Gastroesophageal sphincter (tissue), 4 donors: ENCODE measurements at regions not wholly inside any gene's neighbourhood (a gene's known extent, or its start where the extent isn't known, plus 50 kb on each side); places are given as distances from the start of the nearest gene placed in this dataset.
A peak's percentile ranks its signal among the peaks of the same experiment; 100 is the strongest.

Experiments
- ATAC-seq: fragments of 150-250 bp; one replicate; pipeline ENCODE4 v1.9.1; 2016; ENCODE audit warnings: mild to moderate bottlenecking, moderate library complexity
- H3K27ac ChIP-seq, 4 donors: fragments of 200-600 bp; sonication (generic) in 3 of 4; 1 replicate in 3 of 4; 2 replicates in 1 of 4; pipeline ENCODE4 v1.5.1; 2016 to 2019
- H3K27me3 ChIP-seq: fragments of 200-600 bp; sonication (generic); one replicate; pipeline ENCODE4 v1.5.1; 2019
- H3K36me3 ChIP-seq, 2 donors: fragments of 200-600 bp; sonication (generic); one replicate each; pipeline ENCODE4 v1.5.1; 2019; ENCODE audit warnings: control low read depth in 1 of 2
- H3K4me1 ChIP-seq, 3 donors: fragments of 200-600 bp; sonication (generic); 1 replicate in 2 of 3; 2 replicates in 1 of 3; pipeline ENCODE4 v1.5.1; 2016 to 2019; ENCODE audit warnings: control low read depth in 2 of 3
- H3K4me3 ChIP-seq, 2 donors: fragments of 200-600 bp; sonication (generic); one replicate each; pipeline ENCODE4 v1.5.1; 2019; ENCODE audit warnings: mild to moderate bottlenecking in 1 of 2, moderate library complexity in 1 of 2
- H3K9me3 ChIP-seq, 3 donors: fragments of 200-600 bp; sonication (generic); one replicate each; pipeline ENCODE4 v1.5.1; 2017 to 2019; ENCODE audit warnings: control low read depth in 2 of 3
- EP300 ChIP-seq: sonication (generic); formaldehyde crosslinking; IDR thresholded peaks from one replicate; pipeline ENCODE4 v1.6.1; 2017; ENCODE audit warnings: antibody characterized with exemption, mild to moderate bottlenecking
- POLR2A ChIP-seq, 2 donors: fragments of 450-650 bp; IDR thresholded peaks; one replicate each; pipeline ENCODE4 v1.6.1; 2017; ENCODE audit warnings: antibody characterized with exemption in 2 of 2, mild to moderate bottlenecking in 2 of 2, moderate library complexity in 1 of 2
- POLR2AphosphoS5 ChIP-seq: sonication (generic); formaldehyde crosslinking; IDR thresholded peaks from one replicate; pipeline ENCODE4 v1.6.1; 2017; ENCODE audit warnings: antibody characterized with exemption
- WGBS, 2 donors: methylation state at CpG; one replicate each; pipeline ENCODE4 v1.1.5; 2018; ENCODE audit warnings: low coverage in 1 of 2; 5-methylcytosine and 5-hydroxymethylcytosine counted together
- TF ChIP-seq, protein P1 (sequence below), 4 experiments: fragments of 200-600 bp in 2 of 4; fragments of 450-650 bp in 2 of 4; sonication (generic) in 1 of 4; IDR thresholded peaks; one replicate each; pipeline ENCODE4 v1.5.1; 2017 to 2019; ENCODE audit warnings: antibody characterized with exemption in 4 of 4, mild to moderate bottlenecking in 2 of 4, moderate library complexity in 2 of 4

DNA sequence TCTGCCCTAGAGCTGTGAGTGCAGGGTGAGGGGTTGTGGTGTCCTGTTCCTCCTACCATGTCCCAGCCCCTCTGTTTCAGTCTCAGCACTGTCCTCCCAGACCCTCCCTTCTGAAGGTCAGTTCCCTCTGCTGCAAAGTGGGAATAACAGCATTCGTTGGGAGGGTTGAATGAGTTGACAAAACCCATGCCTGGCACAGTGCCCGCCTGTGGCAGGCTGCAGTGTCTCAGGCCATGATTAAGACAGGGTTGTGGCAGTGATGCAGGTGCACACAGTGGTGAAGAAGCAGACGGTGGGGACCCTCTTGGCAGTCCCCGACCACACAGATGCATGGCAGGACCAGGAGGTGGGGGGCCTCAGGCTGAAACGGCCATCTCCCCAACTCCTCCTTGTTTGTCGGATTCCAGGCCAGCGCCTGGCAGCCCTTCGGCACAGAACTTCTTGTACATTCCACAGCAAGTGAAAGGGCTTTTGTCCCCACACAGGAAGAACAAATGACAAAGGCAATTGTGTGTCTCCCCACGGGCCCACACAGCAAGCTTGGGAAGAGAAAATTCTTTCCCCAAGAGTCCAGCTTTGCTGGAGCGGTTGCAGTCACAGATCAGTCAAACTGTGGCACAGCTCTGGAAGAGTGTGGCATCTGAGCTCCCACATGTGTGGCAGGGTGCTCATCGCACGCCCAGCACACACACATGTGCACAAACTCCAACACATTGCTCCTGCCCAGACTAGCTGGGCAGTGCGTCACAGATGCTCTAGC, 58.1 kb upstream of the EPCAM start:
- H3K27ac ChIP-seq: peak overlapping the region in 3 of 4 donors; percentile 64 to 69 (median 65)
- no peak overlapping the region for H3K4me3 ChIP-seq
- H3K4me1 ChIP-seq: peaks cover 0 to 33% (median 19%) of the 10 kb centered on the region in 3 donors
- H3K9me3 ChIP-seq: no peaks in the 10 kb centered on the region
- H3K36me3 ChIP-seq: no peaks in the 10 kb centered on the region
- 45% methylated on average over 4 of the region's 13 CpGs; no CpG with 5 or more reads in 1 of the 2 donors for WGBS, 2 donors
- ATAC-seq: peak; percentile 47
- H3K27me3 ChIP-seq: no peaks in the 10 kb centered on the region
- TF ChIP-seq EP300: no peak
- peak; percentile 55 for TF ChIP-seq POLR2AphosphoS5

DNA sequence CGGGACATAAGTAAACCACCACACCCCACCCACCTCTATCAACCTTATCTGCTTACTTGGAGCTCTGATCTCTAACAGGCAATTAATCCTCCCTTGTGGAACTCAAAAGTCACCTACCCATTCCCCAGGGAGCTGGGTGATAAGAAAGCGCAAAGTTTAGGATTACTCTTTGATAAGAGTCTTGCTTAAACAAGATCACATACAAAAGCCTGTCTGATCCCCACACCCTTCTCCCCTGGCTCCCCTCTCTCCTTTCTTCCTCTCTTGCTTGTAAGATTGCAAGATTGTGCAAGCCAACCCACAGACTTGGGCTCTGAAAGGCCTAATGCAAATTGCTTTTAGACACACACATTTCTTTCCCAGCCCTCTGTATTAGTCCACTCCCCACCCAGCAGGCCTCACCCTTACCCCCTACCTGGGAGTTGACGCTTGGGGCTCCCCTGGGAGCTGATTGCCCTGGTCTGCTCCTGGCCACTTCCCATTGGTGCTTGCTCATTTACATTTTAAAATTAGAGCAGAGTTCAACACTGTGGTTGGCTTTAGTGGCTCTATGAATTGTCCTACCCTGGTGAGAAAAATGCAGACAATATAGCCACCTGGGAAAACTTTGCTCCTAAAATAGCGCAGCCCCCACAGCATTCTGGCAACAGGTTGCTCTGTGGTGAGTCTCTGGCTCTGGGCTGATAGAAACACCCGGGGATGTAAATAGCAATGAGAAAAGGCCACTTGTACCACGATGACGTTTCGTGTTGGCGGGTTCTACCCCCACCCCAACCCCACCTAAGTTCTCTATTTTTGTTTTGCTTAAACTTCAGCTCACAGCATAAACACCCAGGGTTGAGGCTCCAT, 58.9 kb upstream of the EPCAM start:
- no peaks in the 10 kb centered on the region for H3K27me3 ChIP-seq
- peaks cover 0 to 33% (median 19%) of the 10 kb centered on the region in 3 donors for H3K4me1 ChIP-seq
- peak overlapping the region in 1 of 2 donors; percentile 3 for H3K4me3 ChIP-seq
- ATAC-seq: no peak
- H3K27ac ChIP-seq: peak overlapping the region; percentile 13 to 69 (median 64)
- TF ChIP-seq POLR2A (IDR thresholded peaks at IDR 0.05): no peak
- H3K9me3 ChIP-seq: no peaks in the 10 kb centered on the region
- no peaks in the 10 kb centered on the region for H3K36me3 ChIP-seq
- 52 to 54% methylated on average over 7 to 8 of the region's 9 CpGs for WGBS, 2 donors

DNA sequence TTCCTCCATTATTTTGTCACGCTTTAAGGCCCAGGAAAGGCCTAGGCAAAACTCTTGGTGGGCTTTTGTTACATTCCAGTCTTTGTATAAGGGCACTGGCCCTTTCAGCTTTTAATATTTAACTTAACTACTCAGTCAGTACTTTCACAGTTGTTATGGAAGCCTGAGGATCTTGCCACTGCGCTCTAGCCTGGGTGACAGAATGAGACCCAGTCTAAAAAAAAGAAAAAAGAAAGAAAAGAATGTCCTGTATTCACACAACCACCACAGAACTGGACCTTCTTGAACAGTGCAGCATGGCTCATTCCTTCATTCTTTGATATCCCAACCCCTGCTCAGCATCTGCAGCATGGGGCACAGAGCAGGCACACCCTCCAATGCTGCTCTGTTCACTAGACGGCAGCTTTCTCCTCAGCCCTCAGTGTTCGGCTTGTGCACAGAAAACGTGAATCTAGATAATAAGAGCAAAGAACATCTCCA, 59.6 kb upstream of the EPCAM start:
- H3K4me3 ChIP-seq: peak overlapping the region in 1 of 2 donors; percentile 3
- 76 to 88% methylated on average over 5 of the region's 5 CpGs for WGBS, 2 donors
- ATAC-seq: no peak

DNA sequence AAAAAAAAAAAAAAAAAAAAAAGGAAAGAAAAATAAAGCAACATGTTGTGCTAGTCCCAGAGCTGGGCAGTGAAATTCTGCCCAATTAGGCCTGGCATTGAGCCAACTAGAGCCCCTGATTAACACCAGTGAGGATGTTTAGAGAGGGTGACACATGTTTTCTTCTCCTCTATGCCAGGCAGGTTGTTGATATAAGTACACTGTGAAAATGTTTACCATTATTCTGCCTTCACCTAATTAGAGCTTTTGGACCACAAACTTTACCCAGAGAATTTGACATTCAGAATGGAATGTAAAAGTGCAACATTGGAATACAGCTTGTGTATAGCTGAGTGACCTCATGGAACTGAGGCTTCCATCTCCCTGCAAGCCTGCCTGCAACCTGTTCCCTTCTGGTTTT, 62.0 kb upstream of the EPCAM start:
- Histone ChIP-seq H3K4me3 (no peak overlapping the region), H3K36me3 (no peaks in the 10 kb centered on the region), H3K27me3 (no peaks in the 10 kb centered on the region), H3K4me1 (peaks cover 0 to 48% (median 19%) of the 10 kb centered on the region in 3 donors), H3K27ac (peak overlapping the region in 2 of 4 donors; percentile 24 to 40), H3K9me3 (no peaks in the 10 kb centered on the region)
- ATAC-seq: peak; percentile 37
- TF ChIP-seq EP300 (no peak), POLR2AphosphoS5 (peak; percentile 87), POLR2A (IDR thresholded peaks at IDR 0.05) (no peak)
- TF ChIP-seq, protein P1, sequence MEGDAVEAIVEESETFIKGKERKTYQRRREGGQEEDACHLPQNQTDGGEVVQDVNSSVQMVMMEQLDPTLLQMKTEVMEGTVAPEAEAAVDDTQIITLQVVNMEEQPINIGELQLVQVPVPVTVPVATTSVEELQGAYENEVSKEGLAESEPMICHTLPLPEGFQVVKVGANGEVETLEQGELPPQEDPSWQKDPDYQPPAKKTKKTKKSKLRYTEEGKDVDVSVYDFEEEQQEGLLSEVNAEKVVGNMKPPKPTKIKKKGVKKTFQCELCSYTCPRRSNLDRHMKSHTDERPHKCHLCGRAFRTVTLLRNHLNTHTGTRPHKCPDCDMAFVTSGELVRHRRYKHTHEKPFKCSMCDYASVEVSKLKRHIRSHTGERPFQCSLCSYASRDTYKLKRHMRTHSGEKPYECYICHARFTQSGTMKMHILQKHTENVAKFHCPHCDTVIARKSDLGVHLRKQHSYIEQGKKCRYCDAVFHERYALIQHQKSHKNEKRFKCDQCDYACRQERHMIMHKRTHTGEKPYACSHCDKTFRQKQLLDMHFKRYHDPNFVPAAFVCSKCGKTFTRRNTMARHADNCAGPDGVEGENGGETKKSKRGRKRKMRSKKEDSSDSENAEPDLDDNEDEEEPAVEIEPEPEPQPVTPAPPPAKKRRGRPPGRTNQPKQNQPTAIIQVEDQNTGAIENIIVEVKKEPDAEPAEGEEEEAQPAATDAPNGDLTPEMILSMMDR (IDR thresholded peaks at IDR 0.05): no peak

More for the DNA sequence above, 59.6 kb upstream of the EPCAM start:
- Histone ChIP-seq H3K9me3 (no peaks in the 10 kb centered on the region), H3K4me1 (peaks cover 0 to 33% (median 19%) of the 10 kb centered on the region in 3 donors), H3K27me3 (no peaks in the 10 kb centered on the region), H3K27ac (peak overlapping the region in 3 of 4 donors; percentile 64 to 69 (median 65)), H3K36me3 (no peaks in the 10 kb centered on the region)
- no peak for TF ChIP-seq EP300
- TF ChIP-seq, protein P1 (IDR thresholded peaks at IDR 0.05): no peak
- no peak for TF ChIP-seq POLR2A (IDR thresholded peaks at IDR 0.05)
- no peak for TF ChIP-seq POLR2AphosphoS5

DNA sequence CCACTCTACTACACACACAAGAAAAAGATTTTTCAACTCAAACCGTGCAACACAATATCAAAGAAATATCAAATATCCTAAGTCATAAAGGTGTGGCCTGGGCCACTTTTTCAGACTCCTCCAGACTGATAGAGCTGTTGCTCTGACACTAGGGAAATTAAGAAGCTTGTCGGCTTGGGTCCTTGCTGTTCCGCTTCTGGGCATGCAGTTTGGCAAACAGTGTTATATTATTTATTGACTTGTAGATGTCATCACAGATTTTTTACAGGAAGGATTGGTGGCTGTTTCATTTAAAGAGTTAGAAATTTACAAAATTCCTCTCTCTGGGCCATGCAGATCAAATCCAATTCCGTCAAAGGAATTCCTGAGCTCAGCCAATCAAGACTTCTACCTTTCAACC, 64.5 kb upstream of the EPCAM start:
- H3K4me3 ChIP-seq: no peak overlapping the region
- 64% methylated on average over 3 to 4 of the region's 4 CpGs for WGBS, 2 donors
- no peaks in the 10 kb centered on the region for H3K9me3 ChIP-seq
- no peaks in the 10 kb centered on the region for H3K36me3 ChIP-seq
- peaks cover 0 to 36% (median 6%) of the 10 kb centered on the region in 3 donors for H3K4me1 ChIP-seq
- H3K27me3 ChIP-seq: no peaks in the 10 kb centered on the region
- TF ChIP-seq EP300 (no peak), POLR2A (IDR thresholded peaks at IDR 0.05) (no peak), POLR2AphosphoS5 (no peak)
- TF ChIP-seq, protein P1 (IDR thresholded peaks at IDR 0.05): no peak
- no peak for ATAC-seq
- no peak overlapping the region for H3K27ac ChIP-seq
